GM19238 (cell line): ENCODE measurements at regions not wholly inside any gene's neighbourhood (a gene's known extent, or its start where the extent isn't known, plus 50 kb on each side); places are given as distances from the start of the nearest gene placed in this dataset.

ENCODE experiments used
- DNase-seq: peaks from one replicate; pipeline ENCODE4 v3.0.0; 2011; ENCODE audit warnings: low spot score; ENCODE audit not compliant: insufficient read length

- no peak for DNase-seq
These were observed 576.7 kb upstream of the CITED2 start for GRCh38 chr6:139951172-139951571.

- DNase-seq: no peak
These were observed 570.5 kb upstream of the CITED2 start for GRCh38 chr6:139944976-139945375.

GRCh38 chr6:139944131-139944530 lies 569.7 kb upstream of the CITED2 start:
- no peak for DNase-seq

GRCh38 chr6:139943391-139943790 lies 568.9 kb upstream of the CITED2 start:
- DNase-seq: no peak

GRCh38 chr6:139942331-139942730 lies 567.9 kb upstream of the CITED2 start:
- no peak for DNase-seq

- DNase-seq: no peak
These were observed 567.4 kb upstream of the CITED2 start for GRCh38 chr6:139941826-139942225.

GRCh38 chr6:139940741-139941729 lies 566.6 kb upstream of the CITED2 start:
- DNase-seq: no peak

- no peak for DNase-seq
These were observed 564.9 kb upstream of the CITED2 start for GRCh38 chr6:139939189-139939979.

- no peak for DNase-seq
These were observed 558.2 kb upstream of the CITED2 start for GRCh38 chr6:139932671-139933070.

- DNase-seq: no peak
These were observed 557.3 kb upstream of the CITED2 start for GRCh38 chr6:139931747-139932146.

GRCh38 chr6:139927742-139928305 lies 553.4 kb upstream of the CITED2 start:
- DNase-seq: no peak

- DNase-seq: no peak
These were observed 552.8 kb upstream of the CITED2 start for GRCh38 chr6:139927236-139927635.

GRCh38 chr6:139926711-139927110 lies 552.3 kb upstream of the CITED2 start:
- no peak for DNase-seq

GRCh38 chr6:139925894-139926641 lies 551.6 kb upstream of the CITED2 start:
- no peak for DNase-seq

- DNase-seq: no peak
These were observed 549.6 kb upstream of the CITED2 start for GRCh38 chr6:139923964-139924475.

GRCh38 chr6:139922236-139922635 lies 547.8 kb upstream of the CITED2 start:
- DNase-seq: no peak

GRCh38 chr6:139920776-139921100 lies 546.3 kb upstream of the CITED2 start:
- no peak for DNase-seq

GRCh38 chr6:139920027-139920775 lies 545.8 kb upstream of the CITED2 start:
- no peak for DNase-seq

- no peak for DNase-seq
These were observed 544.9 kb upstream of the CITED2 start for GRCh38 chr6:139919107-139920026.
